PC-9 (cell line): ENCODE measurements at regions not wholly inside any gene's neighbourhood (a gene's known extent, or its start where the extent isn't known, plus 50 kb on each side); places are given as distances from the start of the nearest gene placed in this dataset.
"Not testable (repeated sequence)": the region's sequence is repeated elsewhere in the genome, so short reads cannot be mapped to it uniquely, and the experiment has no call there.

Source experiments
- BruUV-seq: library from RNA; stranded (reverse); fragments of 400-500 nt; replicated peaks from 2 replicates; lab custom pipeline; 2021; lab: Mats Ljungman, UMichigan
- CTCF ChIA-PET: fragments of 300-600 bp; sonication (Branson Sonifier 250); formaldehyde crosslinking; loops from one replicate; lab custom pipeline; 2022; ENCODE audit warnings: antibody characterized with exemption; lab: Charles Lee
- POLR2A ChIA-PET: fragments of 300-600 bp; sonication (Branson Sonifier 250); formaldehyde crosslinking; loops from one replicate; lab custom pipeline; 2022; ENCODE audit warnings: antibody characterized with exemption; ENCODE audit not compliant: unreplicated experiment; lab: Charles Lee
- DNase-seq, 2 experiments: peaks; one replicate each; pipeline versions ENCODE4 v3.0.0 to v3.0.0-alpha.2; 2015 to 2022; ENCODE audit warnings: mixed read lengths in 1 of 2
- H2AFZ ChIP-seq: fragments of 200-600 bp; sonication (generic); 2 replicates; pipeline ENCODE4 v1.8.1; 2017; ENCODE audit warnings: antibody characterized with exemption
- H3F3A ChIP-seq: fragments of 200-600 bp; sonication (generic); 2 replicates; pipeline ENCODE4 v1.8.1; 2017; ENCODE audit warnings: antibody characterized with exemption, mild to moderate bottlenecking, low read depth; ENCODE audit not compliant: insufficient read depth
- H3K27ac ChIP-seq: fragments of 200-600 bp; sonication (generic); 2 replicates; pipeline ENCODE4 v1.6.1; 2016; ENCODE audit warnings: mixed run types
- H3K27me3 ChIP-seq: fragments of 200-600 bp; sonication (generic); 2 replicates; pipeline ENCODE4 v1.6.1; 2016; ENCODE audit warnings: low read depth, mixed run types; ENCODE audit not compliant: insufficient read depth
- H3K36me3 ChIP-seq: fragments of 200-600 bp; sonication (generic); 2 replicates; pipeline ENCODE4 v1.6.1; 2016; ENCODE audit warnings: low read depth, mixed run types
- H3K4me1 ChIP-seq: fragments of 200-600 bp; sonication (generic); replicated peaks from 2 replicates; pipeline ENCODE4 v1.6.1; 2016; ENCODE audit warnings: mixed run types; ENCODE audit not compliant: insufficient read depth
- H3K4me2 ChIP-seq: fragments of 200-600 bp; sonication (generic); 2 replicates; pipeline ENCODE4 v1.6.1; 2017; ENCODE audit warnings: mixed run types
- H3K4me3 ChIP-seq: fragments of 200-600 bp; sonication (generic); 2 replicates; pipeline ENCODE4 v1.6.1; 2016; ENCODE audit warnings: mixed run types
- H3K79me2 ChIP-seq: fragments of 200-600 bp; sonication (generic); 2 replicates; pipeline ENCODE4 v1.6.1; 2017; ENCODE audit warnings: low read depth, mixed run types
- H3K9me2 ChIP-seq: fragments of 200-600 bp; sonication (generic); 2 replicates; pipeline ENCODE4 v1.8.1; 2017; ENCODE audit warnings: mild to moderate bottlenecking; ENCODE audit not compliant: insufficient read depth
- H3K9me3 ChIP-seq: fragments of 200-600 bp; sonication (generic); 2 replicates; pipeline ENCODE4 v1.8.1; 2016; ENCODE audit warnings: low read depth; ENCODE audit not compliant: insufficient read depth
- H4K20me1 ChIP-seq: fragments of 200-600 bp; sonication (generic); 2 replicates; pipeline ENCODE4 v1.8.1; 2017; ENCODE audit not compliant: insufficient read depth
- CTCF ChIP-seq: fragments of 200-600 bp; sonication (generic); conservative IDR thresholded peaks from 2 replicates; pipeline ENCODE4 v1.6.1; 2017; ENCODE audit warnings: mixed run types, antibody characterized with exemption, mild to moderate bottlenecking, moderate library complexity
- EZH2 ChIP-seq: fragments of 200-600 bp; sonication (generic); IDR thresholded peaks from 2 replicates; pipeline ENCODE4 v1.8.0; 2017; ENCODE audit warnings: antibody characterized with exemption, low read depth
- intact Hi-C: fragments of 100-400 bp; cut with micrococcal nuclease; formaldehyde crosslinking; loops from one replicate; pipeline ENCODE4 v1.10.0; 2022; ENCODE audit not compliant: unreplicated experiment

- Histone ChIP-seq H2AFZ (no peak overlapping the region), H3K4me1 (no peaks in the 10 kb centered on the region), H3K4me3 (no peak overlapping the region), H3K4me2 (no peak overlapping the region), H4K20me1 (no peaks in the 10 kb centered on the region), H3K27me3 (peaks cover 36% of the 10 kb centered on the region), H3K79me2 (no peaks in the 10 kb centered on the region), H3K27ac (no peak overlapping the region), H3K9me3 (no peaks in the 10 kb centered on the region), H3K36me3 (no peaks in the 10 kb centered on the region), H3K9me2 (no peaks in the 10 kb centered on the region), H3F3A (no peaks in the 10 kb centered on the region)
- ChIA-PET POLR2A (no interaction called here), CTCF (no interaction called here)
- intact Hi-C loops, result no loop called here
- BruUV-seq, result no TSS peak
- TF ChIP-seq EZH2 (no peak), CTCF (no peak)
- DNase-seq, result no peak
Observed at GRCh38 chr14:96718407-96718806, 78.8 kb upstream of the VRK1 start.

GRCh38 chr14:96720702-96721101 lies 76.5 kb upstream of the VRK1 start:
- H3K9me3 ChIP-seq, intact Hi-C loops, H3K4me3 ChIP-seq, H3K4me1 ChIP-seq, BruUV-seq, H3F3A ChIP-seq, H3K4me2 ChIP-seq, H4K20me1 ChIP-seq, H3K27ac ChIP-seq, H2AFZ ChIP-seq, POLR2A ChIA-PET, DNase-seq, H3K79me2 ChIP-seq, H3K36me3 ChIP-seq, CTCF ChIA-PET, H3K9me2 ChIP-seq: not testable (repeated sequence)
- peaks cover 40% of the 10 kb centered on the region for H3K27me3 ChIP-seq

- Histone ChIP-seq H3K9me3 (no peaks in the 10 kb centered on the region), H3K36me3 (no peaks in the 10 kb centered on the region), H3K79me2 (no peaks in the 10 kb centered on the region), H3K27ac (no peak overlapping the region), H4K20me1 (no peaks in the 10 kb centered on the region), H3F3A (no peaks in the 10 kb centered on the region), H2AFZ (no peak overlapping the region), H3K4me1 (no peaks in the 10 kb centered on the region), H3K4me2 (no peak overlapping the region), H3K27me3 (peaks cover 41% of the 10 kb centered on the region), H3K9me2 (no peaks in the 10 kb centered on the region), H3K4me3 (no peak overlapping the region)
- BruUV-seq, result no TSS peak
- ChIA-PET CTCF (no interaction called here), POLR2A (no interaction called here)
- intact Hi-C loops, result no loop called here
- no peak for TF ChIP-seq CTCF
- no peak for TF ChIP-seq EZH2
- DNase-seq, result no peak
Observed at GRCh38 chr14:96722736-96723135, 74.4 kb upstream of the VRK1 start.

GRCh38 chr14:96723946-96724345 lies 73.2 kb upstream of the VRK1 start:
- intact Hi-C loops, result no loop called here
- BruUV-seq, result no TSS peak
- H3K27me3 ChIP-seq, result peaks cover 48% of the 10 kb centered on the region
- no peaks in the 10 kb centered on the region for H3K9me3 ChIP-seq
- POLR2A ChIA-PET, result no interaction called here
- no peak overlapping the region for H3K27ac ChIP-seq
- no peak overlapping the region for H2AFZ ChIP-seq
- H3K9me2 ChIP-seq, result no peaks in the 10 kb centered on the region
- no peaks in the 10 kb centered on the region for H4K20me1 ChIP-seq
- no peaks in the 10 kb centered on the region for H3K4me1 ChIP-seq
- H3K4me2 ChIP-seq, result no peak overlapping the region
- TF ChIP-seq CTCF, result no peak
- no peak for DNase-seq
- no peaks in the 10 kb centered on the region for H3K36me3 ChIP-seq
- CTCF ChIA-PET, result no interaction called here
- H3K79me2 ChIP-seq, result no peaks in the 10 kb centered on the region
- H3K4me3 ChIP-seq, result no peak overlapping the region
- no peaks in the 10 kb centered on the region for H3F3A ChIP-seq
